ENCODE measurements at regions not wholly inside any gene's neighbourhood (a gene's known extent, or its start where the extent isn't known, plus 50 kb on each side); places are given as distances from the start of the nearest gene placed in this dataset.
A peak's percentile ranks its signal among the peaks of the same experiment; 100 is the strongest.

DNA sequence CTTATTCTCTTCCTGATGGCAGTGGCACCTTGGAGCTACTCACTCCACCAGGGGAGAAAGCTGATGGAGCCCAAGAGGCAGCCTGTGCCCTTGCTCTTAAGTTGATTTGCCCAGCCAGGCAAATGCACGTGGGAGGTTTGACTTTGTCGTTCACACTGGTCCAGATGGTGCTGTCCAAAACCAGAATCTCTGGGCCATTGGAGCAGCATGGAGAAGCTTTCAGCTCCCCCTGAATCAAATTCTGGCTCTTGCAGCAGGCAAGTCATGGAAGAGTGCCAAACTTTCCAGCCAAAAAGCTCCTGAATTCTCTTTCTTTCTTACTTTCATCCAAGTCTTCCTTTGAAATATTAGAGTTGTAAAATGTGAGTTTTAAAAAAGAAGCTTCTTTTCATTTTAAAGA, 970.4 kb downstream of the RPA4 start:
- H3K36me3 ChIP-seq (ENCODE audit: control insufficient read depth, insufficient read depth, low read length), result no peaks in the 10 kb centered on the region

DNA sequence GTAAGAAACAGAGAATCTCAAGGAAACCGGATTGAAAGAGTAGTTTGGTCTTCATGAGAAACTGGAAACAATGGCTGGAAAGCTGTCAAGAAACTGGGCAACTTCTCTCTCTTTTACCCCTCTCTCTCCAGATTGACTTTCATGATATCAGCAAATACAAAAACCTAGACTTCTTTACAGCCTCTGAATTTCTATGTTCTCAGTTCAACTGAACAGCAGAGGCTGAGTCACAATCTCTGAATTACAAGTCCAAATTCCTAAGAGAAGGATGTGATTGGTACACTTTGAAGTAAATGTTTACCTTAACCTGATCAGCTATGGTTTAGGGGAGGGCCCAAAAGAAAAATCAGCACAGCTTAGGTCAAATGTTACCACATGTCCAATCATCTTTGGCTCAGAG, 974.9 kb downstream of the RPA4 start:
- Histone ChIP-seq H3K4me3 (ENCODE audit: low read length) (no peak overlapping the region), H3K27me3 (ENCODE audit: control insufficient read depth, insufficient read depth, low read length, poor library complexity, severe bottlenecking) (no peaks in the 10 kb centered on the region), H3K36me3 (ENCODE audit: control insufficient read depth, insufficient read depth, low read length) (no peaks in the 10 kb centered on the region), H3K27ac (ENCODE audit: low read depth, low read length) (no peak overlapping the region), H3K4me1 (ENCODE audit: control insufficient read depth, insufficient read depth, low read length) (no peaks in the 10 kb centered on the region), H3K9ac (ENCODE audit: extremely low read depth, low read length, poor library complexity, severe bottlenecking) (no peak overlapping the region), H3K9me3 (ENCODE audit: control insufficient read depth, low read length) (no peaks in the 10 kb centered on the region)
- Mint-ChIP-seq H3K27ac (no peak overlapping the region), H3K4me1 (peaks cover 28% of the 10 kb centered on the region), H3K36me3 (ENCODE audit: low read depth) (no peaks in the 10 kb centered on the region), H3K4me3 (no peak overlapping the region), H3K9me3 (no peaks in the 10 kb centered on the region), H3K27me3 (ENCODE audit: insufficient read depth) (peaks cover 2% of the 10 kb centered on the region)
- no peak for DNase-seq
- TF ChIP-seq, protein P1, sequence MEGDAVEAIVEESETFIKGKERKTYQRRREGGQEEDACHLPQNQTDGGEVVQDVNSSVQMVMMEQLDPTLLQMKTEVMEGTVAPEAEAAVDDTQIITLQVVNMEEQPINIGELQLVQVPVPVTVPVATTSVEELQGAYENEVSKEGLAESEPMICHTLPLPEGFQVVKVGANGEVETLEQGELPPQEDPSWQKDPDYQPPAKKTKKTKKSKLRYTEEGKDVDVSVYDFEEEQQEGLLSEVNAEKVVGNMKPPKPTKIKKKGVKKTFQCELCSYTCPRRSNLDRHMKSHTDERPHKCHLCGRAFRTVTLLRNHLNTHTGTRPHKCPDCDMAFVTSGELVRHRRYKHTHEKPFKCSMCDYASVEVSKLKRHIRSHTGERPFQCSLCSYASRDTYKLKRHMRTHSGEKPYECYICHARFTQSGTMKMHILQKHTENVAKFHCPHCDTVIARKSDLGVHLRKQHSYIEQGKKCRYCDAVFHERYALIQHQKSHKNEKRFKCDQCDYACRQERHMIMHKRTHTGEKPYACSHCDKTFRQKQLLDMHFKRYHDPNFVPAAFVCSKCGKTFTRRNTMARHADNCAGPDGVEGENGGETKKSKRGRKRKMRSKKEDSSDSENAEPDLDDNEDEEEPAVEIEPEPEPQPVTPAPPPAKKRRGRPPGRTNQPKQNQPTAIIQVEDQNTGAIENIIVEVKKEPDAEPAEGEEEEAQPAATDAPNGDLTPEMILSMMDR (conservative IDR thresholded peaks at IDR 0.05), result no peak
- WGBS, 2 experiments (ENCODE audit: insufficient coverage in 1 of 2, insufficient read length in 1 of 2), result 100% methylated on average over 1 of the region's 1 CpG; no CpG with 5 or more reads in 1 of the 2 experiments

More for the DNA sequence above, 970.4 kb downstream of the RPA4 start:
- H3K27ac ChIP-seq (ENCODE audit: low read depth, low read length), result no peak overlapping the region
- TF ChIP-seq, protein P1 (conservative IDR thresholded peaks at IDR 0.05), result no peak
- Mint-ChIP-seq H3K27me3 (ENCODE audit: insufficient read depth) (peaks cover 2% of the 10 kb centered on the region), H3K4me3 (no peak overlapping the region), H3K36me3 (ENCODE audit: low read depth) (peaks cover 4% of the 10 kb centered on the region), H3K9me3 (peaks cover 4% of the 10 kb centered on the region), H3K4me1 (peaks cover 38% of the 10 kb centered on the region), H3K27ac (no peak overlapping the region)
- 80 to 97% methylated on average over 2 of the region's 2 CpGs for WGBS, 2 experiments (ENCODE audit: insufficient coverage in 1 of 2, insufficient read length in 1 of 2)
- H3K4me3 ChIP-seq (ENCODE audit: low read length), result no peak overlapping the region
- H3K9ac ChIP-seq (ENCODE audit: extremely low read depth, low read length, poor library complexity, severe bottlenecking), result no peak overlapping the region
- DNase-seq, result no peak
- no peaks in the 10 kb centered on the region for H3K27me3 ChIP-seq (ENCODE audit: control insufficient read depth, insufficient read depth, low read length, poor library complexity, severe bottlenecking)
- H3K9me3 ChIP-seq (ENCODE audit: control insufficient read depth, low read length), result no peaks in the 10 kb centered on the region
- H3K4me1 ChIP-seq (ENCODE audit: control insufficient read depth, insufficient read depth, low read length), result no peaks in the 10 kb centered on the region

DNA sequence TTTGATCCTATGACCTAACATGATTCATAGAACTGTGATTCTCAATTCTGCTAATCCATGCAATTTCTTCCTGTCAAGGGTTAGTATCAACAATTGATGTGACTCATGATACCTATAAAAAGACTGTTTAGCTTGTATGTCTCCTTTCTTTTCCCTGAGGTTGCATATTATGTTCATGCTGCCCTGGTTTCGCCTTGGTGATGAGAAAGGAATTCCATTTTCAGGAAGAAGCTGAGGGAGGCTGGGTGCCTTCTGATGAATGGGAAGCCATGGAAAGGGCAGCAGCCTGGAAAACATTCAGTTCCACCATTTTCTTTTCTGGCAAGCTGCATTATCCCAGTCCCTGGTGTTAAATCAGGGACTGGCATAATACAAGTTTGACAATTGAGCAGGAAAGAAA, 976.5 kb downstream of the RPA4 start:
- H3K4me3 Mint-ChIP-seq, result no peak overlapping the region
- no CpG with 5 or more reads among the region's 1 CpG for WGBS, 2 experiments (ENCODE audit: insufficient coverage in 1 of 2, insufficient read length in 1 of 2)
- H3K4me3 ChIP-seq (ENCODE audit: low read length), result no peak overlapping the region
- no peak overlapping the region for H3K9ac ChIP-seq (ENCODE audit: extremely low read depth, low read length, poor library complexity, severe bottlenecking)
- no peaks in the 10 kb centered on the region for H3K27me3 Mint-ChIP-seq (ENCODE audit: insufficient read depth)
- DNase-seq, result no peak
- H3K4me1 Mint-ChIP-seq, result peaks cover 23% of the 10 kb centered on the region
- TF ChIP-seq, protein P1 (conservative IDR thresholded peaks at IDR 0.05), result no peak
- H3K36me3 ChIP-seq (ENCODE audit: control insufficient read depth, insufficient read depth, low read length), result no peaks in the 10 kb centered on the region
- H3K27ac Mint-ChIP-seq, result no peak overlapping the region
- no peaks in the 10 kb centered on the region for H3K27me3 ChIP-seq (ENCODE audit: control insufficient read depth, insufficient read depth, low read length, poor library complexity, severe bottlenecking)
- H3K27ac ChIP-seq (ENCODE audit: low read depth, low read length), result peak overlapping the region; percentile 60
- no peaks in the 10 kb centered on the region for H3K9me3 Mint-ChIP-seq
- H3K36me3 Mint-ChIP-seq (ENCODE audit: low read depth), result no peaks in the 10 kb centered on the region
- no peaks in the 10 kb centered on the region for H3K4me1 ChIP-seq (ENCODE audit: control insufficient read depth, insufficient read depth, low read length)
- no peaks in the 10 kb centered on the region for H3K9me3 ChIP-seq (ENCODE audit: control insufficient read depth, low read length)

All from endodermal cell (in vitro differentiated cells).